HFFc6 (cell line): ENCODE measurements at regions not wholly inside any gene's neighbourhood (a gene's known extent, or its start where the extent isn't known, plus 50 kb on each side); places are given as distances from the start of the nearest gene placed in this dataset.
"Not testable (repeated sequence)": the region's sequence is repeated elsewhere in the genome, so short reads cannot be mapped to it uniquely, and the experiment has no call there.

Experiments used
- DNase-seq: peaks from one replicate; pipeline ENCODE4 v3.0.0-alpha.2; 2018
- H3K27ac Mint-ChIP-seq: 2 replicates; pipeline ENCODE4 v1.8.0; 2020; ENCODE audit warnings: mild to moderate bottlenecking, mixed read lengths
- H3K27me3 Mint-ChIP-seq: 2 replicates; pipeline ENCODE4 v1.8.0; 2021; ENCODE audit warnings: mild to moderate bottlenecking, moderate library complexity, mixed read lengths; ENCODE audit not compliant: insufficient read depth
- H3K36me3 Mint-ChIP-seq: 2 replicates; pipeline ENCODE4 v1.8.0; 2021; ENCODE audit warnings: low read depth, mixed read lengths
- H3K4me1 Mint-ChIP-seq: 2 replicates; pipeline ENCODE4 v1.8.0; 2020; ENCODE audit warnings: low read depth, mixed read lengths
- H3K4me3 Mint-ChIP-seq: 2 replicates; pipeline ENCODE4 v1.8.0; 2020; ENCODE audit warnings: mild to moderate bottlenecking, moderate library complexity, mixed read lengths
- H3K9me3 Mint-ChIP-seq: 2 replicates; pipeline ENCODE4 v1.8.0; 2020; ENCODE audit warnings: mild to moderate bottlenecking, mixed read lengths
- CTCF ChIP-seq: fragments of 200-600 bp; sonication (generic); IDR thresholded peaks from 2 replicates; pipeline ENCODE4 v1.5.0; 2021; ENCODE audit warnings: antibody characterized with exemption, mild to moderate bottlenecking

- peaks cover 21% of the 10 kb centered on the region for H3K4me1 Mint-ChIP-seq
- H3K4me3 Mint-ChIP-seq, H3K27ac Mint-ChIP-seq, H3K9me3 Mint-ChIP-seq, H3K27me3 Mint-ChIP-seq, DNase-seq, H3K36me3 Mint-ChIP-seq: not testable (repeated sequence)
Measured at GRCh38 chr2:87330486-87330885, 308.8 kb upstream of the PLGLB1 start.

GRCh38 chr2:87331940-87332583 is 310.4 kb upstream of the PLGLB1 start:
- DNase-seq, H3K27me3 Mint-ChIP-seq, H3K27ac Mint-ChIP-seq, H3K36me3 Mint-ChIP-seq, H3K4me3 Mint-ChIP-seq, H3K9me3 Mint-ChIP-seq: not testable (repeated sequence)
- peaks cover 25% of the 10 kb centered on the region for H3K4me1 Mint-ChIP-seq

- H3K27me3 Mint-ChIP-seq, H3K36me3 Mint-ChIP-seq, DNase-seq, H3K4me3 Mint-ChIP-seq, H3K27ac Mint-ChIP-seq, H3K9me3 Mint-ChIP-seq: not testable (repeated sequence)
- peaks cover 25% of the 10 kb centered on the region for H3K4me1 Mint-ChIP-seq
Measured at GRCh38 chr2:87334888-87335287, 313.2 kb upstream of the PLGLB1 start.

GRCh38 chr2:87338998-87339397 is 317.4 kb upstream of the PLGLB1 start:
- peaks cover 25% of the 10 kb centered on the region for H3K4me1 Mint-ChIP-seq
- H3K36me3 Mint-ChIP-seq, H3K27ac Mint-ChIP-seq, H3K4me3 Mint-ChIP-seq, H3K27me3 Mint-ChIP-seq, H3K9me3 Mint-ChIP-seq: not testable (repeated sequence)
- DNase-seq, result peak; percentile 16

GRCh38 chr2:87341601-87342014 is 320.0 kb upstream of the PLGLB1 start:
- H3K27ac Mint-ChIP-seq, H3K4me3 Mint-ChIP-seq, H3K27me3 Mint-ChIP-seq, H3K9me3 Mint-ChIP-seq, H3K36me3 Mint-ChIP-seq: not testable (repeated sequence)
- peak; percentile 76 for DNase-seq
- peak; percentile 79 for TF ChIP-seq CTCF
- H3K4me1 Mint-ChIP-seq, result peaks cover 11% of the 10 kb centered on the region

GRCh38 chr2:87342175-87342574 is 320.5 kb upstream of the PLGLB1 start:
- H3K27ac Mint-ChIP-seq, DNase-seq, H3K27me3 Mint-ChIP-seq, H3K9me3 Mint-ChIP-seq, H3K4me1 Mint-ChIP-seq, H3K36me3 Mint-ChIP-seq, H3K4me3 Mint-ChIP-seq: not testable (repeated sequence)

GRCh38 chr2:87343347-87343746 is 321.7 kb upstream of the PLGLB1 start:
- not testable (repeated sequence) for H3K4me3 Mint-ChIP-seq, H3K4me1 Mint-ChIP-seq, DNase-seq, H3K36me3 Mint-ChIP-seq, H3K9me3 Mint-ChIP-seq, H3K27ac Mint-ChIP-seq, H3K27me3 Mint-ChIP-seq
- TF ChIP-seq CTCF, result peak; percentile 28; the same call in 1 of the 2 replicates

GRCh38 chr2:87345283-87345682 is 323.6 kb upstream of the PLGLB1 start:
- H3K4me1 Mint-ChIP-seq, DNase-seq, H3K27me3 Mint-ChIP-seq, H3K4me3 Mint-ChIP-seq, H3K27ac Mint-ChIP-seq, H3K9me3 Mint-ChIP-seq, H3K36me3 Mint-ChIP-seq: not testable (repeated sequence)

- H3K36me3 Mint-ChIP-seq, DNase-seq, H3K9me3 Mint-ChIP-seq, H3K27me3 Mint-ChIP-seq, H3K4me3 Mint-ChIP-seq, H3K27ac Mint-ChIP-seq, H3K4me1 Mint-ChIP-seq: not testable (repeated sequence)
Measured at GRCh38 chr2:87348556-87348955, 326.9 kb upstream of the PLGLB1 start.

- not testable (repeated sequence) for H3K36me3 Mint-ChIP-seq, DNase-seq, H3K27ac Mint-ChIP-seq, H3K4me3 Mint-ChIP-seq, H3K4me1 Mint-ChIP-seq, H3K9me3 Mint-ChIP-seq, H3K27me3 Mint-ChIP-seq
Measured at GRCh38 chr2:87349006-87349405, 327.4 kb upstream of the PLGLB1 start.

- DNase-seq, H3K4me3 Mint-ChIP-seq, H3K9me3 Mint-ChIP-seq, H3K36me3 Mint-ChIP-seq, H3K4me1 Mint-ChIP-seq, H3K27me3 Mint-ChIP-seq, H3K27ac Mint-ChIP-seq: not testable (repeated sequence)
Measured at GRCh38 chr2:87352178-87352934, 330.7 kb upstream of the PLGLB1 start.

- H3K4me1 Mint-ChIP-seq, H3K36me3 Mint-ChIP-seq, H3K9me3 Mint-ChIP-seq, H3K4me3 Mint-ChIP-seq, H3K27me3 Mint-ChIP-seq, H3K27ac Mint-ChIP-seq, DNase-seq: not testable (repeated sequence)
Measured at GRCh38 chr2:87353408-87353807, 331.8 kb upstream of the PLGLB1 start.
